ENCODE measurements at regions not wholly inside any gene's neighbourhood (a gene's known extent, or its start where the extent isn't known, plus 50 kb on each side); places are given as distances from the start of the nearest gene placed in this dataset.

- TF ChIP-seq CTCF (IDR thresholded peaks at IDR 0.05) (no peak), POLR2A (IDR thresholded peaks at IDR 0.05) (no peak)
Measured at GRCh38 chr11:48880021-48880441, 103.7 kb downstream of the TRIM51G start.
